ENCODE measurements at regions not wholly inside any gene's neighbourhood (a gene's known extent, or its start where the extent isn't known, plus 50 kb on each side); places are given as distances from the start of the nearest gene placed in this dataset.

DNA sequence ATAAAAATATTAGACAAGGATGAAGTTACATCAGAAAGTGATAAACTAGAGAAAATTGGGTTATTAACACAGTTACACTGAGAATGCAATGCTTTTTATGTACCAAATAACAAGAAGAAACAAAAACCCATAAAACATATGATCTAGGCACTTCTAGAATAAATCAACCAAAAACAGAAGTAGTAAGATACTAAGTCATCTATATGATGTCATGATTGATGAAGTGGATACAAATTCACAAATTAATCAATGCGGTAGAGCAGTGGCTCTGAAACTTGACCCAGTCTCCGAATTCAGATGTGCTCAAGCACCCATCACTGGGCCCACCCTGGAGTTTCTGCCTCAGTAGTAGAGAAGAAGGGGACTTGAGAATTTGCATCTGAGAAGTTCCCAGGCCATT, 112.1 kb upstream of the SSTR4 start:
- in situ Hi-C loops (cut with MboI; ENCODE audit: low pct_unique_long_range_greater_than_20kb, low sequenced_read_pairs, unreplicated experiment), result no loop called here
- DNase-seq (ENCODE audit: low spot score), result no peak
- no peak for TF ChIP-seq CTCF (IDR thresholded peaks at IDR 0.05; ENCODE audit: extremely low read depth, insufficient read depth, missing control alignments)

DNA sequence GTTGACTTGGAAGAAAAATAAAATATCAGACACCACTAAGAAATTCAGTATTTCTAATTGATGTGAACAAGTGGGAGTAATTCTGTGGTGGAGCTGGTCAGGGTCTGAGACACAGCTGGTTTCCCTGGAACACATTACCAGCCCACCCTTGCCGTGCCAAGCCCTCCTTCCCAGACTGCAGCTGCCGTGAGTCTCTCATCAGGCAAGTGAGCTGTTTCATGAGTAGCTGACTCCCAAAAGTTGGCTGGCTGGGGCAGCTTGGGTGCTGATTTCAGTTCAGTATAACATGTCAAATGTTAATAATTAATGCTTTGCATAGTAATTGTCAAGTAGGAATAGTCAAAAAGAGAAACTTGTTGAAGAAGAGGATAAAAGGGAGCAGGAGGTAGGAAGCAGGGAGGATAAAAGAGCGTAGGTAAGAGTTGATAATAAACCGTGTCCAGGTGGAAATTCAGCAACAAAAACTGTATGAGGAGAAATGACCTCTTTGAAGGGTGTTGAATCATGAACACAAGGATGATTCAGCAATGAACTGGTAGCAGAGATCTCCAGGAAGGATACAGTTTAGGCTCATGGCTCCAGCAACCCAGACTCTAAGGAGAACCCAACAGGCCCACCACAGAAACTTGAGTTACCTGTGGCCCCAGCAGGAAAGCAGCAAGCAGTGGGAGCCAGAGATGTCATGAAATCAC, 110.9 kb upstream of the SSTR4 start:
- no peak for TF ChIP-seq CTCF (IDR thresholded peaks at IDR 0.05; ENCODE audit: extremely low read depth, insufficient read depth, missing control alignments)
- no peak for DNase-seq (ENCODE audit: low spot score)
- in situ Hi-C loops (cut with MboI; ENCODE audit: low pct_unique_long_range_greater_than_20kb, low sequenced_read_pairs, unreplicated experiment), result no loop called here

- no peak for TF ChIP-seq CTCF (IDR thresholded peaks at IDR 0.05; ENCODE audit: extremely low read depth, insufficient read depth, missing control alignments)
- DNase-seq (ENCODE audit: low spot score), result no peak
- in situ Hi-C loops (cut with MboI; ENCODE audit: low pct_unique_long_range_greater_than_20kb, low sequenced_read_pairs, unreplicated experiment), result no loop called here
These were observed 110.0 kb upstream of the SSTR4 start for GRCh38 chr20:22924949-22925612.

- no peak for DNase-seq (ENCODE audit: low spot score)
- no peak for TF ChIP-seq CTCF (IDR thresholded peaks at IDR 0.05; ENCODE audit: extremely low read depth, insufficient read depth, missing control alignments)
- in situ Hi-C loops (cut with MboI; ENCODE audit: low pct_unique_long_range_greater_than_20kb, low sequenced_read_pairs, unreplicated experiment), result no loop called here
These were observed 109.5 kb upstream of the SSTR4 start for GRCh38 chr20:22925613-22925983.

GRCh38 chr20:22927537-22927936, 107.6 kb upstream of the SSTR4 start:
- DNase-seq (ENCODE audit: low spot score), result no peak
- in situ Hi-C loops (cut with MboI; ENCODE audit: low pct_unique_long_range_greater_than_20kb, low sequenced_read_pairs, unreplicated experiment), result no loop called here
- no peak for TF ChIP-seq CTCF (IDR thresholded peaks at IDR 0.05; ENCODE audit: extremely low read depth, insufficient read depth, missing control alignments)

DNA sequence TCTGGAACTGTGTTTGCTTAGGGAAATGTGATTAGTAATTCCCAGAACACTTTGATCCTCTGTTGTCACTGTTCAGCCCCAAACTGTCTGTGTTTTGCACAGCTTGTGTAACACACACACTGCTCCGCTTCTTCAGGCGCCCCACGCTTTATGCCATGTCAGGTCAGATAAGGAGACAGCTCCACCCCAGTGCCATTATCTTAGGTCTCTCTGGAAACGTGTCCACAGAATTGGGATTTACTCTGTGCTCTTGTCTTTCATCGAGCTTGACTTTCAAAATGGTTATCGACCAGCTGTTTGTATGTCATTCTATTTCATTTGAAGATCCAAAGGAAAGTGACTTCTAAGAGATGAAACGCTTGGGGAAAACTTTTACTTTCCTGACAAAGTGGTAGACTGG, 106.4 kb upstream of the SSTR4 start:
- no peak for TF ChIP-seq CTCF (IDR thresholded peaks at IDR 0.05; ENCODE audit: extremely low read depth, insufficient read depth, missing control alignments)
- in situ Hi-C loops (cut with MboI; ENCODE audit: low pct_unique_long_range_greater_than_20kb, low sequenced_read_pairs, unreplicated experiment), result no loop called here
- no peak for DNase-seq (ENCODE audit: low spot score)

Data from GM13977 (cell line).